MCF 10A (cell line): ENCODE measurements at regions not wholly inside any gene's neighbourhood (a gene's known extent, or its start where the extent isn't known, plus 50 kb on each side); places are given as distances from the start of the nearest gene placed in this dataset.

ENCODE experiments used
- BruUV-seq: library from RNA; stranded (reverse); fragments of 400-500 nt; replicated peaks from 2 replicates; lab custom pipeline; 2021; lab: Mats Ljungman, UMichigan
- CTCF ChIA-PET: fragments of 300-600 bp; sonication (Branson Sonifier 250); formaldehyde crosslinking; extraction: SDS; loops from one replicate; lab custom pipeline; 2021; ENCODE audit warnings: antibody characterized with exemption, inconsistent platforms; lab: Yijun Ruan, JAX
- POLR2A ChIA-PET: fragments of 300-600, 350-650 bp; sonication (Branson Sonifier 250); formaldehyde crosslinking; extraction: SDS; loops from one replicate; lab custom pipeline; 2020; ENCODE audit warnings: antibody characterized with exemption, inconsistent platforms; lab: Yijun Ruan, JAX
- DNase-seq: peaks from one replicate; pipeline ENCODE4 v3.0.0-alpha.2; 2018; ENCODE audit not compliant: unreplicated experiment
- H3K27ac Mint-ChIP-seq: one replicate; pipeline ENCODE4 v1.8.0; 2022; ENCODE audit warnings: mild to moderate bottlenecking, low read depth, mixed read lengths; ENCODE audit not compliant: unreplicated experiment
- H3K27me3 Mint-ChIP-seq: one replicate; pipeline ENCODE4 v1.8.0; 2022; ENCODE audit warnings: mixed read lengths; ENCODE audit not compliant: insufficient read depth, unreplicated experiment
- H3K36me3 Mint-ChIP-seq: one replicate; pipeline ENCODE4 v1.8.0; 2022; ENCODE audit warnings: mild to moderate bottlenecking, moderate library complexity, mixed read lengths; ENCODE audit not compliant: insufficient read depth, unreplicated experiment
- H3K4me1 Mint-ChIP-seq: one replicate; pipeline ENCODE4 v1.8.0; 2022; ENCODE audit warnings: mixed read lengths; ENCODE audit not compliant: insufficient read depth, unreplicated experiment
- H3K4me3 Mint-ChIP-seq: one replicate; pipeline ENCODE4 v1.8.0; 2022; ENCODE audit warnings: mild to moderate bottlenecking, moderate library complexity, mixed read lengths; ENCODE audit not compliant: unreplicated experiment
- H3K9me3 Mint-ChIP-seq: one replicate; pipeline ENCODE4 v1.8.0; 2022; ENCODE audit warnings: mixed read lengths; ENCODE audit not compliant: unreplicated experiment
- CTCF ChIP-seq: fragments of 200-600 bp; IDR thresholded peaks from one replicate; pipeline ENCODE4 v1.8.0; 2022; ENCODE audit warnings: antibody characterized with exemption, mild to moderate bottlenecking; ENCODE audit not compliant: unreplicated experiment
- intact Hi-C: fragments of 100-400 bp; cut with micrococcal nuclease; formaldehyde crosslinking; loops from 2 replicates; pipeline ENCODE4 v1.14.1; 2022

GRCh38 chr10:60497364-60497763, 107.7 kb upstream of the ANK3 start:
- Mint-ChIP-seq H3K27ac (no peak overlapping the region), H3K4me1 (peaks cover 9% of the 10 kb centered on the region), H3K9me3 (no peaks in the 10 kb centered on the region), H3K27me3 (no peaks in the 10 kb centered on the region), H3K36me3 (no peaks in the 10 kb centered on the region), H3K4me3 (no peak overlapping the region)
- BruUV-seq = no TSS peak
- no peak for DNase-seq
- ChIA-PET CTCF (interaction anchor here (0.6 kb wide), 1 partner anchor 969 kb away, joined by 3 read pairs; no protein-coding TSS in a partner anchor), POLR2A (no interaction called here)
- intact Hi-C loops = no loop called here
- TF ChIP-seq CTCF = no peak

GRCh38 chr10:60496181-60496580, 106.5 kb upstream of the ANK3 start:
- TF ChIP-seq CTCF = no peak
- Mint-ChIP-seq H3K9me3 (no peaks in the 10 kb centered on the region), H3K36me3 (no peaks in the 10 kb centered on the region), H3K4me3 (no peak overlapping the region), H3K27me3 (no peaks in the 10 kb centered on the region), H3K4me1 (peaks cover 9% of the 10 kb centered on the region), H3K27ac (no peak overlapping the region)
- ChIA-PET CTCF (no interaction called here), POLR2A (interaction anchor here (0.6 to 1.2 kb wide), 5 partner anchors 11 to 885 kb away, joined by 3 to 4 read pairs (median 3); no protein-coding TSS in a partner anchor)
- DNase-seq = no peak
- intact Hi-C loops = no loop called here
- no TSS peak for BruUV-seq

GRCh38 chr10:60495338-60496055, 105.8 kb upstream of the ANK3 start:
- Mint-ChIP-seq H3K4me3 (no peak overlapping the region), H3K36me3 (no peaks in the 10 kb centered on the region), H3K27me3 (no peaks in the 10 kb centered on the region), H3K9me3 (no peaks in the 10 kb centered on the region), H3K4me1 (peaks cover 10% of the 10 kb centered on the region), H3K27ac (no peak overlapping the region)
- ChIA-PET CTCF (interaction anchor here (0.6 kb wide), 1 partner anchor 114 kb away, joined by 4 read pairs; no protein-coding TSS in a partner anchor), POLR2A (interaction anchor here (0.6 to 1.2 kb wide), 6 partner anchors 12 to 884 kb away, joined by 3 to 4 read pairs (median 4); no protein-coding TSS in a partner anchor)
- no TSS peak for BruUV-seq
- TF ChIP-seq CTCF = no peak
- intact Hi-C loops = no loop called here
- no peak for DNase-seq

- Mint-ChIP-seq H3K36me3 (no peaks in the 10 kb centered on the region), H3K4me1 (peaks cover 17% of the 10 kb centered on the region), H3K27ac (no peak overlapping the region), H3K9me3 (no peaks in the 10 kb centered on the region), H3K27me3 (no peaks in the 10 kb centered on the region), H3K4me3 (no peak overlapping the region)
- no TSS peak for BruUV-seq
- POLR2A ChIA-PET = interaction anchor here (1.1 to 1.2 kb wide), 2 partner anchors 12 to 17 kb away, joined by 4 read pairs; no protein-coding TSS in a partner anchor
- no peak for DNase-seq
- CTCF ChIA-PET = no interaction called here
- intact Hi-C loops = no loop called here
- no peak for TF ChIP-seq CTCF
Observed at GRCh38 chr10:60494774-60495173, 105.1 kb upstream of the ANK3 start.
